HEK293 (cell line): ENCODE measurements at regions not wholly inside any gene's neighbourhood (a gene's known extent, or its start where the extent isn't known, plus 50 kb on each side); places are given as distances from the start of the nearest gene placed in this dataset.

ENCODE experiments used
- CTCF ChIA-PET: fragments of 350-600 bp; formaldehyde crosslinking; extraction: SDS; loops from one replicate; lab custom pipeline; 2021; ENCODE audit warnings: antibody characterized with exemption; lab: Yijun Ruan, JAX
- POLR2A ChIA-PET: fragments of 300-600 bp; formaldehyde crosslinking; extraction: SDS; loops from one replicate; lab custom pipeline; 2020; ENCODE audit warnings: antibody characterized with exemption, inconsistent platforms; lab: Yijun Ruan, JAX
- H3K27ac ChIP-seq: fragments of 200-500 bp; sonication (Bioruptor generic); 2 replicates; pipeline ENCODE4 v1.5.1; 2014; ENCODE audit warnings: low read depth, low read length, control low read depth, inconsistent platforms; ENCODE audit errors: extremely low read depth
- H3K36me3 ChIP-seq, 2 experiments: fragments of 200-500 bp in 1 of 2; sonication (Bioruptor generic) in 1 of 2; 1 replicate in 1 of 2; 2 replicates in 1 of 2; pipeline ENCODE4 v1.5.1; 2014 to 2017; ENCODE audit warnings: inconsistent platforms in 2 of 2, low read length in 2 of 2; ENCODE audit not compliant: control insufficient read depth in 2 of 2, insufficient read depth in 1 of 2
- H3K4me1 ChIP-seq: fragments of 200-500 bp; sonication (Bioruptor generic); 2 replicates; pipeline ENCODE4 v1.5.1; 2014; ENCODE audit warnings: mild to moderate bottlenecking, low read length, inconsistent platforms; ENCODE audit not compliant: control insufficient read depth, insufficient read depth
- H3K4me3 ChIP-seq: 2 replicates; pipeline ENCODE4 v1.5.1; 2011; ENCODE audit warnings: low read depth, mild to moderate bottlenecking, control low read depth, low read length, moderate library complexity
- H3K9me3 ChIP-seq: fragments of 200-500 bp; sonication (Bioruptor generic); 2 replicates; pipeline ENCODE4 v1.5.1; 2014; ENCODE audit warnings: low read depth, low read length, inconsistent platforms; ENCODE audit not compliant: control insufficient read depth, insufficient read depth
- GLI4 ChIP-seq: fragments of 450-650 bp; formaldehyde crosslinking; IDR thresholded peaks from 2 replicates; pipeline ENCODE4 v1.5.1; 2016; ENCODE audit warnings: missing biosample characterization, missing genetic modification characterization
- GLIS2 ChIP-seq: fragments of 450-650 bp; formaldehyde crosslinking; IDR thresholded peaks from 2 replicates; pipeline ENCODE4 v1.5.1; 2016; ENCODE audit warnings: missing biosample characterization, missing genetic modification characterization
- WT1 ChIP-seq: fragments of 450-650 bp; formaldehyde crosslinking; IDR thresholded peaks from 2 replicates; pipeline ENCODE4 v1.5.1; 2016; ENCODE audit warnings: missing biosample characterization, missing genetic modification characterization
- ZBTB7A ChIP-seq: fragments of 450-650 bp; formaldehyde crosslinking; IDR thresholded peaks from 2 replicates; pipeline ENCODE4 v1.5.1; 2016; ENCODE audit warnings: low read depth, missing biosample characterization, missing genetic modification characterization
- ZFHX2 ChIP-seq: fragments of 450-650 bp; formaldehyde crosslinking; conservative IDR thresholded peaks from 2 replicates; pipeline ENCODE4 v1.5.1; 2016; ENCODE audit warnings: missing biosample characterization, missing genetic modification characterization
- ZIC2 ChIP-seq: fragments of 450-650 bp; formaldehyde crosslinking; IDR thresholded peaks from 2 replicates; pipeline ENCODE4 v1.5.1; 2016; ENCODE audit warnings: missing biosample characterization, missing genetic modification characterization
- ZNF24 ChIP-seq: fragments of 450-650 bp; formaldehyde crosslinking; IDR thresholded peaks from 2 replicates; pipeline ENCODE4 v1.5.1; 2016; ENCODE audit warnings: missing biosample characterization, missing genetic modification characterization
- ZNF266 ChIP-seq: fragments of 450-650 bp; formaldehyde crosslinking; IDR thresholded peaks from 2 replicates; pipeline ENCODE4 v1.5.1; 2016; ENCODE audit warnings: missing biosample characterization, missing genetic modification characterization, low read depth
- ZNF433 ChIP-seq: fragments of 450-650 bp; formaldehyde crosslinking; IDR thresholded peaks from 2 replicates; pipeline ENCODE4 v1.5.1; 2016; ENCODE audit warnings: missing biosample characterization, missing genetic modification characterization, low read depth
- ZNF473 ChIP-seq: fragments of 450-650 bp; formaldehyde crosslinking; IDR thresholded peaks from 2 replicates; pipeline ENCODE4 v1.5.1; 2017; ENCODE audit warnings: missing biosample characterization, missing genetic modification characterization
- ZNF600 ChIP-seq: fragments of 450-650 bp; formaldehyde crosslinking; IDR thresholded peaks from 2 replicates; pipeline ENCODE4 v1.5.1; 2016; ENCODE audit warnings: missing biosample characterization, missing genetic modification characterization
- ZNF654 ChIP-seq: fragments of 450-650 bp; formaldehyde crosslinking; IDR thresholded peaks from 2 replicates; pipeline ENCODE4 v1.5.1; 2016; ENCODE audit warnings: low read depth, missing biosample characterization, missing genetic modification characterization
- ZNF776 ChIP-seq: fragments of 450-650 bp; formaldehyde crosslinking; IDR thresholded peaks from 2 replicates; pipeline ENCODE4 v1.5.0; 2017; ENCODE audit warnings: missing biosample characterization, missing genetic modification characterization, borderline replicate concordance
- ZSCAN23 ChIP-seq: fragments of 450-650 bp; formaldehyde crosslinking; IDR thresholded peaks from 2 replicates; pipeline ENCODE4 v1.5.1; 2016; ENCODE audit warnings: missing biosample characterization, missing genetic modification characterization
- TF ChIP-seq, protein P1 (sequence below): fragments of 450-650 bp; IDR thresholded peaks from 2 replicates; pipeline ENCODE4 v1.5.1; 2018; ENCODE audit warnings: missing biosample characterization, mild to moderate bottlenecking, missing genetic modification characterization
- TF ChIP-seq, protein P2 (sequence below): fragments of 450-650 bp; formaldehyde crosslinking; IDR thresholded peaks from 2 replicates; pipeline ENCODE4 v1.5.1; 2016; ENCODE audit warnings: missing biosample characterization, missing genetic modification characterization
- TF ChIP-seq, protein P3 (sequence below): fragments of 450-650 bp; formaldehyde crosslinking; IDR thresholded peaks from 2 replicates; pipeline ENCODE4 v1.5.1; 2016; ENCODE audit warnings: missing biosample characterization, missing genetic modification characterization
- TF ChIP-seq, protein P4 (sequence below): fragments of 450-650 bp; IDR thresholded peaks from 2 replicates; pipeline ENCODE4 v1.5.1; 2018; ENCODE audit warnings: missing biosample characterization, missing genetic modification characterization
- TF ChIP-seq, protein P5 (sequence below): fragments of 450-650 bp; formaldehyde crosslinking; IDR thresholded peaks from 2 replicates; pipeline ENCODE4 v1.5.0; 2017; ENCODE audit warnings: missing biosample characterization, missing genetic modification characterization, borderline replicate concordance
- TF ChIP-seq, protein P6 (sequence below): fragments of 450-650 bp; formaldehyde crosslinking; IDR thresholded peaks from 2 replicates; pipeline ENCODE4 v1.5.1; 2017; ENCODE audit warnings: missing biosample characterization, missing genetic modification characterization

DNA sequence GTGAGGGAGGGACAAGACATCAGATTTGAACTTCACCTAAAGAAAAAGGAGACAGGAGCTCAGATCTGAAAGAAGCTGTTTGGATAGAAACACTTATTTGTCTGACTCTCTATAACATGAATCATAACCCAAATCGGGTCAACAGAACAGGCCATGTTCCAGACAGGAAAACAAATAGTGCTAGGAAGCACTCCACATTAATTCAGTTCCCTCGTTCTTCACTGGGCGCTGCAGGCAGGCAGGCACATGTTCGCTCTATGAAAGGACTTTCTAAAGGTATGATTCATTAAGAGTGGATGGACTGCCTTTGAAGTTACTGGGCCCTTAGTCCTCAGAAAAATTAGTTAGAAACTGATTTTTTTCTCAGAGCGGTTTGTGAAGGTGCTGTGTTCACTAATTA is 137.5 kb upstream of the TRPC6 start:
- TF ChIP-seq ZNF24 (no peak), GLIS2 (tag by site-specific recombination) (no peak), WT1 (tag by site-specific recombination) (no peak), ZNF433 (no peak), ZFHX2 (no peak)
- TF ChIP-seq, protein P1, sequence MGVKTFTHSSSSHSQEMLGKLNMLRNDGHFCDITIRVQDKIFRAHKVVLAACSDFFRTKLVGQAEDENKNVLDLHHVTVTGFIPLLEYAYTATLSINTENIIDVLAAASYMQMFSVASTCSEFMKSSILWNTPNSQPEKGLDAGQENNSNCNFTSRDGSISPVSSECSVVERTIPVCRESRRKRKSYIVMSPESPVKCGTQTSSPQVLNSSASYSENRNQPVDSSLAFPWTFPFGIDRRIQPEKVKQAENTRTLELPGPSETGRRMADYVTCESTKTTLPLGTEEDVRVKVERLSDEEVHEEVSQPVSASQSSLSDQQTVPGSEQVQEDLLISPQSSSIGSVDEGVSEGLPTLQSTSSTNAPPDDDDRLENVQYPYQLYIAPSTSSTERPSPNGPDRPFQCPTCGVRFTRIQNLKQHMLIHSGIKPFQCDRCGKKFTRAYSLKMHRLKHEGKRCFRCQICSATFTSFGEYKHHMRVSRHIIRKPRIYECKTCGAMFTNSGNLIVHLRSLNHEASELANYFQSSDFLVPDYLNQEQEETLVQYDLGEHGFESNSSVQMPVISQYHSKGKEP (tag by site-specific recombination), result no peak
- TF ChIP-seq, protein P2, sequence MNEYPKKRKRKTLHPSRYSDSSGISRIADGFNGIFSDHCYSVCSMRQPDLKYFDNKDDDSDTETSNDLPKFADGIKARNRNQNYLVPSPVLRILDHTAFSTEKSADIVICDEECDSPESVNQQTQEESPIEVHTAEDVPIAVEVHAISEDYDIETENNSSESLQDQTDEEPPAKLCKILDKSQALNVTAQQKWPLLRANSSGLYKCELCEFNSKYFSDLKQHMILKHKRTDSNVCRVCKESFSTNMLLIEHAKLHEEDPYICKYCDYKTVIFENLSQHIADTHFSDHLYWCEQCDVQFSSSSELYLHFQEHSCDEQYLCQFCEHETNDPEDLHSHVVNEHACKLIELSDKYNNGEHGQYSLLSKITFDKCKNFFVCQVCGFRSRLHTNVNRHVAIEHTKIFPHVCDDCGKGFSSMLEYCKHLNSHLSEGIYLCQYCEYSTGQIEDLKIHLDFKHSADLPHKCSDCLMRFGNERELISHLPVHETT (tag by site-specific recombination), result no peak
- TF ChIP-seq, protein P3, sequence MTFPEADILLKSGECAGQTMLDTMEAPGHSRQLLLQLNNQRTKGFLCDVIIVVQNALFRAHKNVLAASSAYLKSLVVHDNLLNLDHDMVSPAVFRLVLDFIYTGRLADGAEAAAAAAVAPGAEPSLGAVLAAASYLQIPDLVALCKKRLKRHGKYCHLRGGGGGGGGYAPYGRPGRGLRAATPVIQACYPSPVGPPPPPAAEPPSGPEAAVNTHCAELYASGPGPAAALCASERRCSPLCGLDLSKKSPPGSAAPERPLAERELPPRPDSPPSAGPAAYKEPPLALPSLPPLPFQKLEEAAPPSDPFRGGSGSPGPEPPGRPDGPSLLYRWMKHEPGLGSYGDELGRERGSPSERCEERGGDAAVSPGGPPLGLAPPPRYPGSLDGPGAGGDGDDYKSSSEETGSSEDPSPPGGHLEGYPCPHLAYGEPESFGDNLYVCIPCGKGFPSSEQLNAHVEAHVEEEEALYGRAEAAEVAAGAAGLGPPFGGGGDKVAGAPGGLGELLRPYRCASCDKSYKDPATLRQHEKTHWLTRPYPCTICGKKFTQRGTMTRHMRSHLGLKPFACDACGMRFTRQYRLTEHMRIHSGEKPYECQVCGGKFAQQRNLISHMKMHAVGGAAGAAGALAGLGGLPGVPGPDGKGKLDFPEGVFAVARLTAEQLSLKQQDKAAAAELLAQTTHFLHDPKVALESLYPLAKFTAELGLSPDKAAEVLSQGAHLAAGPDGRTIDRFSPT, result no peak
- TF ChIP-seq, all 188 proteins: peak for 0
- POLR2A ChIA-PET, result no interaction called here
- H3K36me3 ChIP-seq, result no peaks in the 10 kb centered on the region
- H3K4me1 ChIP-seq, result no peaks in the 10 kb centered on the region
- no peak overlapping the region for H3K4me3 ChIP-seq
- no peak overlapping the region for H3K27ac ChIP-seq
- H3K9me3 ChIP-seq, result no peaks in the 10 kb centered on the region
- CTCF ChIA-PET, result no interaction called here

DNA sequence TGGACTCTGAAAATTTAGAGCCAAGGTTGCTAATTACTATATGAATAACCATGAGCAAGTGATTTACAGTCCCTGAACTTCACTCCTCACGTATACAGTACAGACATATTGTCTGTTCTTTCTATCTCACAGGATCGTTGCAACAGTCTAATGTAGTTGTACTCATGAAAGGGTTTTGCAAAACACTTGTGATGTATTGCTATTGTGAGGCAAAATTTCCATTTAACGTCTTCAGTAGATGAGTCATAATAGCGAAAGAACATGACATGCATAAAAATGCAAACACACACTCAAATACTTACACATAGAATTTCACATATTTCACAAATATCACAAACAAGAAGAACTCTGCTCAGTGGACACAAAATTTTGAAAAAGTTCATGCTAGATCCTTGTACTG is 134.6 kb upstream of the TRPC6 start:
- no peaks in the 10 kb centered on the region for H3K4me1 ChIP-seq
- H3K9me3 ChIP-seq, result no peaks in the 10 kb centered on the region
- no peaks in the 10 kb centered on the region for H3K36me3 ChIP-seq
- POLR2A ChIA-PET, result no interaction called here
- CTCF ChIA-PET, result no interaction called here
- TF ChIP-seq, protein P4, sequence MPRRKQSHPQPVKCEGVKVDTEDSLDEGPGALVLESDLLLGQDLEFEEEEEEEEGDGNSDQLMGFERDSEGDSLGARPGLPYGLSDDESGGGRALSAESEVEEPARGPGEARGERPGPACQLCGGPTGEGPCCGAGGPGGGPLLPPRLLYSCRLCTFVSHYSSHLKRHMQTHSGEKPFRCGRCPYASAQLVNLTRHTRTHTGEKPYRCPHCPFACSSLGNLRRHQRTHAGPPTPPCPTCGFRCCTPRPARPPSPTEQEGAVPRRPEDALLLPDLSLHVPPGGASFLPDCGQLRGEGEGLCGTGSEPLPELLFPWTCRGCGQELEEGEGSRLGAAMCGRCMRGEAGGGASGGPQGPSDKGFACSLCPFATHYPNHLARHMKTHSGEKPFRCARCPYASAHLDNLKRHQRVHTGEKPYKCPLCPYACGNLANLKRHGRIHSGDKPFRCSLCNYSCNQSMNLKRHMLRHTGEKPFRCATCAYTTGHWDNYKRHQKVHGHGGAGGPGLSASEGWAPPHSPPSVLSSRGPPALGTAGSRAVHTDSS (tag by site-specific recombination), result no peak
- TF ChIP-seq ZNF473 (tag by site-specific recombination) (no peak), ZNF266 (tag by site-specific recombination) (no peak)
- no peak overlapping the region for H3K27ac ChIP-seq
- H3K4me3 ChIP-seq, result no peak overlapping the region

DNA sequence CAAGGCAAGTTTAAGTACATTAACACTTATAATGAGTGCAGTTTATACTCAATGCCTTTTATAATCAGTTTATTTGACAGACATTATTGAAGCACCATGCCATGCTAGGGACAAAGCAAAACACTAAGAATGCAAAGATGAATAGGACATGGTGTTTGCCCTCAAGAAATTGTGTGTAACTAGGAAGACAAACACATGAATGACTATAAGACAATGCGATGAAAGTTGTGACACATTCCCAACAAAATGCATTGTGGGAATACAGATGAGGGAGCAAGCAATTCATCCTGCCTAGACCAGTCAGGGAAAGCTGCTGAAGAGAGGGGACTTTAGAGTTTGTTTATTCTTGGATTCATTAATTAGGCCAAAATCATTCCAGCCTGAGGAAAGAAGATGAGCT is 133.8 kb upstream of the TRPC6 start:
- no peak overlapping the region for H3K4me3 ChIP-seq
- H3K9me3 ChIP-seq, result no peaks in the 10 kb centered on the region
- no peaks in the 10 kb centered on the region for H3K4me1 ChIP-seq
- no peaks in the 10 kb centered on the region for H3K36me3 ChIP-seq
- H3K27ac ChIP-seq, result no peak overlapping the region
- ChIA-PET CTCF (interaction anchor here (0.7 kb wide), 1 partner anchor 732 kb away, joined by 3 read pairs; no protein-coding TSS in a partner anchor), POLR2A (no interaction called here)
- no peak for TF ChIP-seq ZSCAN23 (tag by site-specific recombination)
- no peak for TF ChIP-seq ZNF776 (tag by site-specific recombination)
- TF ChIP-seq, protein P5, sequence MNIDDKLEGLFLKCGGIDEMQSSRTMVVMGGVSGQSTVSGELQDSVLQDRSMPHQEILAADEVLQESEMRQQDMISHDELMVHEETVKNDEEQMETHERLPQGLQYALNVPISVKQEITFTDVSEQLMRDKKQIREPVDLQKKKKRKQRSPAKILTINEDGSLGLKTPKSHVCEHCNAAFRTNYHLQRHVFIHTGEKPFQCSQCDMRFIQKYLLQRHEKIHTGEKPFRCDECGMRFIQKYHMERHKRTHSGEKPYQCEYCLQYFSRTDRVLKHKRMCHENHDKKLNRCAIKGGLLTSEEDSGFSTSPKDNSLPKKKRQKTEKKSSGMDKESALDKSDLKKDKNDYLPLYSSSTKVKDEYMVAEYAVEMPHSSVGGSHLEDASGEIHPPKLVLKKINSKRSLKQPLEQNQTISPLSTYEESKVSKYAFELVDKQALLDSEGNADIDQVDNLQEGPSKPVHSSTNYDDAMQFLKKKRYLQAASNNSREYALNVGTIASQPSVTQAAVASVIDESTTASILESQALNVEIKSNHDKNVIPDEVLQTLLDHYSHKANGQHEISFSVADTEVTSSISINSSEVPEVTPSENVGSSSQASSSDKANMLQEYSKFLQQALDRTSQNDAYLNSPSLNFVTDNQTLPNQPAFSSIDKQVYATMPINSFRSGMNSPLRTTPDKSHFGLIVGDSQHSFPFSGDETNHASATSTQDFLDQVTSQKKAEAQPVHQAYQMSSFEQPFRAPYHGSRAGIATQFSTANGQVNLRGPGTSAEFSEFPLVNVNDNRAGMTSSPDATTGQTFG (tag by site-specific recombination), result no peak
- TF ChIP-seq ZBTB7A (tag by site-specific recombination), result no peak
- no peak for TF ChIP-seq ZNF654 (tag by site-specific recombination)
- no peak for TF ChIP-seq GLI4 (tag by site-specific recombination)
- no peak for TF ChIP-seq ZNF600
- TF ChIP-seq ZIC2 (tag by site-specific recombination), result no peak
- TF ChIP-seq, protein P6, sequence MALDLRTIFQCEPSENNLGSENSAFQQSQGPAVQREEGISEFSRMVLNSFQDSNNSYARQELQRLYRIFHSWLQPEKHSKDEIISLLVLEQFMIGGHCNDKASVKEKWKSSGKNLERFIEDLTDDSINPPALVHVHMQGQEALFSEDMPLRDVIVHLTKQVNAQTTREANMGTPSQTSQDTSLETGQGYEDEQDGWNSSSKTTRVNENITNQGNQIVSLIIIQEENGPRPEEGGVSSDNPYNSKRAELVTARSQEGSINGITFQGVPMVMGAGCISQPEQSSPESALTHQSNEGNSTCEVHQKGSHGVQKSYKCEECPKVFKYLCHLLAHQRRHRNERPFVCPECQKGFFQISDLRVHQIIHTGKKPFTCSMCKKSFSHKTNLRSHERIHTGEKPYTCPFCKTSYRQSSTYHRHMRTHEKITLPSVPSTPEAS (tag by site-specific recombination), result no peak
